Gastroesophageal sphincter (tissue), 4 donors: ENCODE measurements at regions not wholly inside any gene's neighbourhood (a gene's known extent, or its start where the extent isn't known, plus 50 kb on each side); places are given as distances from the start of the nearest gene placed in this dataset.

Source experiments
- ATAC-seq: fragments of 150-250 bp; one replicate; pipeline ENCODE4 v1.9.1; 2016; ENCODE audit warnings: mild to moderate bottlenecking, moderate library complexity
- H3K27ac ChIP-seq, 4 donors: fragments of 200-600 bp; sonication (generic) in 3 of 4; 1 replicate in 3 of 4; 2 replicates in 1 of 4; pipeline ENCODE4 v1.5.1; 2016 to 2019
- H3K27me3 ChIP-seq: fragments of 200-600 bp; sonication (generic); one replicate; pipeline ENCODE4 v1.5.1; 2019
- H3K36me3 ChIP-seq, 2 donors: fragments of 200-600 bp; sonication (generic); one replicate each; pipeline ENCODE4 v1.5.1; 2019; ENCODE audit warnings: control low read depth in 1 of 2
- H3K4me1 ChIP-seq, 3 donors: fragments of 200-600 bp; sonication (generic); 1 replicate in 2 of 3; 2 replicates in 1 of 3; pipeline ENCODE4 v1.5.1; 2016 to 2019; ENCODE audit warnings: control low read depth in 2 of 3
- H3K4me3 ChIP-seq, 2 donors: fragments of 200-600 bp; sonication (generic); one replicate each; pipeline ENCODE4 v1.5.1; 2019; ENCODE audit warnings: mild to moderate bottlenecking in 1 of 2, moderate library complexity in 1 of 2
- H3K9me3 ChIP-seq, 3 donors: fragments of 200-600 bp; sonication (generic); one replicate each; pipeline ENCODE4 v1.5.1; 2017 to 2019; ENCODE audit warnings: control low read depth in 2 of 3
- EP300 ChIP-seq: sonication (generic); formaldehyde crosslinking; IDR thresholded peaks from one replicate; pipeline ENCODE4 v1.6.1; 2017; ENCODE audit warnings: antibody characterized with exemption, mild to moderate bottlenecking
- POLR2A ChIP-seq, 2 donors: fragments of 450-650 bp; IDR thresholded peaks; one replicate each; pipeline ENCODE4 v1.6.1; 2017; ENCODE audit warnings: antibody characterized with exemption in 2 of 2, mild to moderate bottlenecking in 2 of 2, moderate library complexity in 1 of 2
- POLR2AphosphoS5 ChIP-seq: sonication (generic); formaldehyde crosslinking; IDR thresholded peaks from one replicate; pipeline ENCODE4 v1.6.1; 2017; ENCODE audit warnings: antibody characterized with exemption
- WGBS, 2 donors: methylation state at CpG; one replicate each; pipeline ENCODE4 v1.1.5; 2018; ENCODE audit warnings: low coverage in 1 of 2; 5-methylcytosine and 5-hydroxymethylcytosine counted together
- TF ChIP-seq, protein P1 (sequence below), 4 experiments: fragments of 200-600 bp in 2 of 4; fragments of 450-650 bp in 2 of 4; sonication (generic) in 1 of 4; IDR thresholded peaks; one replicate each; pipeline ENCODE4 v1.5.1; 2017 to 2019; ENCODE audit warnings: antibody characterized with exemption in 4 of 4, mild to moderate bottlenecking in 2 of 4, moderate library complexity in 2 of 4

DNA sequence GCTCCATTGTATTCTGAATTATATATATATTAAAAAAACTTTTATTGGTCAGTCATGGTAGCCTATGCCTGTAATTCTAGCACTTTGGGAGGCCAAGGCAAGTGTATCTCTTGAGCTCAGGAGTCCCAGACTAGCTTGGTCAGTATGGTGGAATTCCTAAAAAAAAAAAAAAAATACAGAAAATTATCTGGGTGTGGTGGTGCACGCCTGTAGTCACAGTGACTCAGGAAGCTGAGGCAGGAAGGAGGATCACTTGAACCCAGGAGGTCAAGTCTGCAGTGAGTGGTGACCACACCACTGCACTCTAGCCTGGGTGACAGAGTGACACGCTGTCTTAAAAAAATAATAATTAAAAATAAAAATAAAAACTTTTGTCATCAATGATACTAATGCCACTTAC, 133.2 kb downstream of the FAT3 start:
- Histone ChIP-seq H3K9me3 (no peaks in the 10 kb centered on the region), H3K36me3 (no peaks in the 10 kb centered on the region), H3K4me1 (no peaks in the 10 kb centered on the region), H3K27me3 (no peaks in the 10 kb centered on the region), H3K4me3 (no peak overlapping the region), H3K27ac (no peak overlapping the region)
- ATAC-seq: no peak
- 65 to 97% methylated on average over 2 of the region's 2 CpGs for WGBS, 2 donors
- TF ChIP-seq, protein P1, sequence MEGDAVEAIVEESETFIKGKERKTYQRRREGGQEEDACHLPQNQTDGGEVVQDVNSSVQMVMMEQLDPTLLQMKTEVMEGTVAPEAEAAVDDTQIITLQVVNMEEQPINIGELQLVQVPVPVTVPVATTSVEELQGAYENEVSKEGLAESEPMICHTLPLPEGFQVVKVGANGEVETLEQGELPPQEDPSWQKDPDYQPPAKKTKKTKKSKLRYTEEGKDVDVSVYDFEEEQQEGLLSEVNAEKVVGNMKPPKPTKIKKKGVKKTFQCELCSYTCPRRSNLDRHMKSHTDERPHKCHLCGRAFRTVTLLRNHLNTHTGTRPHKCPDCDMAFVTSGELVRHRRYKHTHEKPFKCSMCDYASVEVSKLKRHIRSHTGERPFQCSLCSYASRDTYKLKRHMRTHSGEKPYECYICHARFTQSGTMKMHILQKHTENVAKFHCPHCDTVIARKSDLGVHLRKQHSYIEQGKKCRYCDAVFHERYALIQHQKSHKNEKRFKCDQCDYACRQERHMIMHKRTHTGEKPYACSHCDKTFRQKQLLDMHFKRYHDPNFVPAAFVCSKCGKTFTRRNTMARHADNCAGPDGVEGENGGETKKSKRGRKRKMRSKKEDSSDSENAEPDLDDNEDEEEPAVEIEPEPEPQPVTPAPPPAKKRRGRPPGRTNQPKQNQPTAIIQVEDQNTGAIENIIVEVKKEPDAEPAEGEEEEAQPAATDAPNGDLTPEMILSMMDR (IDR thresholded peaks at IDR 0.05): no peak
- no peak for TF ChIP-seq POLR2A (IDR thresholded peaks at IDR 0.05)
- TF ChIP-seq POLR2AphosphoS5: no peak
- no peak for TF ChIP-seq EP300

DNA sequence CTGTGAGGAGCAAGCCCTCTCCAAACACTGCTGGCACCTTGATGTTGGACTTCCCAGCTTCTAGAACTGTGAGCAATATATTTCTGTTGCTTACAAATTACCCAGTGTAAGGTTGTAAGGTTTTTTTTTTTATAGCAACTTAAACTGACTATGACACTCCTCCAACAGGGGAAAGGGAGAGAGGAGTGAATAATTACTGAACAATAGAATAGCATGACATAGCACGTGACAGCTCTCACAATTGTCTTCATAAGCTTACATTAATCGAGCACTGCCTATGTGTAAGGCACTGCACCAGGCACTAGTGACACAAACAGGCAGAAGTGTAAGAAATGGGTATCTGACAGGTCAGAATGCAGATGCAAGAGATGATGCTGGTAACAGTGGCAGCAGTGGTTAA, 136.9 kb downstream of the FAT3 start:
- no peaks in the 10 kb centered on the region for H3K27me3 ChIP-seq
- no peaks in the 10 kb centered on the region for H3K4me1 ChIP-seq
- 92% methylated on average over 2 of the region's 2 CpGs for WGBS, 2 donors
- TF ChIP-seq POLR2AphosphoS5 (no peak), POLR2A (IDR thresholded peaks at IDR 0.05) (no peak)
- no peaks in the 10 kb centered on the region for H3K9me3 ChIP-seq
- no peak overlapping the region for H3K4me3 ChIP-seq
- no peak for ATAC-seq
- no peaks in the 10 kb centered on the region for H3K36me3 ChIP-seq
- no peak overlapping the region for H3K27ac ChIP-seq

DNA sequence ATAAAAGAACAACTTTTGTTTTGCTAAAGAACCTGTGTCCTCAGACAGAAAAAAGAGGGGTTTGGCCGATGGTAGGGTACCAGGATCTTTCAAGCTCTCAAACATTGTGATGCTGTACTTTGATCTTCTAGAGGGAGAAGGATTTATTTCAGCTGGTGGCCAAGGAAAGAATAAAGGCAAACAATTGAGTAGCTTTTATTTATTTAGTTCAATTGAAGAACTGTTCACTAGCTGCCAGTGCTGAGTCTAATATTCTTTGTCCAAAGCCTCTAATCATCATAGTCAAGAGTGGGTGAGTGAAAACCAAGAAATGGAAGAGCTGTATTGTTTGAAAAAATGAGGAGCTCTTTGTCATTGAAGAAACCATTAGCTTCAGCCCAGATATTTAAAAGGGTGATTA, 138.4 kb downstream of the FAT3 start:
- no peak for ATAC-seq
- Histone ChIP-seq H3K27ac (no peak overlapping the region), H3K4me3 (no peak overlapping the region), H3K36me3 (no peaks in the 10 kb centered on the region), H3K27me3 (no peaks in the 10 kb centered on the region), H3K4me1 (no peaks in the 10 kb centered on the region), H3K9me3 (no peaks in the 10 kb centered on the region)
- 75 to 100% methylated on average over 1 of the region's 1 CpG for WGBS, 2 donors
- TF ChIP-seq POLR2AphosphoS5 (no peak), EP300 (no peak)
- TF ChIP-seq, protein P1 (IDR thresholded peaks at IDR 0.05): no peak

DNA sequence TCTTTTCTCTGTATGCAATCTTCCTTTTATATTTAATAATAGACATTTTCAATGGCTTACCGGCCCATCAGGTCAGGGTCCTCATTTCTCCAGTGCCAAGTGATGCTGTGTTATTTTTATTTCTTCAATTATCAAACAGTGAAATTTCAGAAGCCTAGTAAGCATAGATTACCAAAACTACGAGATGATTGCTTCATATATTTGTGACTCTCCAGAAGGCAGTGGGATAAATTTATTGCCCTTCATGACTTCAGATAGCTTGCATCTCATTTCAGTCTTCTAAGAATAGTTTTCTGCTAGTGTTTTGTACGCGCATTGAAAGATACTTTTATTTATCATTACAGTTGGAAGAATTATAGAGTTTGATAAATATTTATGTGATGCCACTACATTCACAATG, 139.6 kb downstream of the FAT3 start:
- ATAC-seq: no peak
- no peaks in the 10 kb centered on the region for H3K9me3 ChIP-seq
- no peak overlapping the region for H3K27ac ChIP-seq
- WGBS, 2 donors: 91 to 98% methylated on average over 4 of the region's 4 CpGs
- TF ChIP-seq, protein P1 (IDR thresholded peaks at IDR 0.05): no peak
- TF ChIP-seq POLR2AphosphoS5 (no peak), POLR2A (IDR thresholded peaks at IDR 0.05) (no peak), EP300 (no peak)
- H3K27me3 ChIP-seq: no peaks in the 10 kb centered on the region
- no peaks in the 10 kb centered on the region for H3K4me1 ChIP-seq
- no peak overlapping the region for H3K4me3 ChIP-seq
- H3K36me3 ChIP-seq: no peaks in the 10 kb centered on the region

DNA sequence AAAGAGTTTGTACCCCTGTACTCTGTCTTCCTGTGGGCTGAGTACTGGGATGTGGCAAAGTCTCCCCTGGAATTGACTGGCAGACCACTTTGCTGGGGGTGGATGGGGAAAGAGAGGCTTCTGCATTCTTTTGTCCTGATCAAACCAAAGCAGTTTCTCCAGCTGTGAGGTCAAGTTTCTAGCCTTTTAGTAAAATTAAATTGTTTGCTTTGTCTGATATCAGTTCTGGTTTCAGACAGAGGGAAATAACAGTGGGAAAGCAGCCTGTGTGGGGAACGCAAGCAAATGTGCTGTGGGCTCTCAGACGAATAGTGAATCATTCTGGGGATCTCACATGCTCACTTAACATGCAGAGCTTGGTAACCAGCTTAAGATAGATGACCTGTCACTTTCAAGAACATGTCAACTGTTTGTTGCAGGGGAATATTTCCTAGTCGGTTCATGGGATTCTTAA, 151.6 kb downstream of the FAT3 start:
- Histone ChIP-seq H3K9me3 (no peaks in the 10 kb centered on the region), H3K4me3 (no peak overlapping the region), H3K36me3 (no peaks in the 10 kb centered on the region), H3K27me3 (no peaks in the 10 kb centered on the region), H3K27ac (no peak overlapping the region), H3K4me1 (no peaks in the 10 kb centered on the region)
- no peak for ATAC-seq
- 23 to 25% methylated on average over 1 to 3 of the region's 3 CpGs for WGBS, 2 donors
- TF ChIP-seq, protein P1 (IDR thresholded peaks at IDR 0.05): no peak
- TF ChIP-seq POLR2AphosphoS5 (no peak), POLR2A (IDR thresholded peaks at IDR 0.05) (no peak), EP300 (no peak)
